T follicular helper cell (primary cell): ENCODE measurements at regions not wholly inside any gene's neighbourhood (a gene's known extent, or its start where the extent isn't known, plus 50 kb on each side); places are given as distances from the start of the nearest gene placed in this dataset.

Experiments used
- DNase-seq: peaks from one replicate; pipeline ENCODE4 v3.0.0-alpha.2; 2020; ENCODE audit warnings: low read depth

GRCh38 chr13:72246396-72246795 lies 379.4 kb upstream of the DACH1 start:
- DNase-seq: no peak

- no peak for DNase-seq
Observed at GRCh38 chr13:72244788-72245187, 377.8 kb upstream of the DACH1 start.

GRCh38 chr13:72230131-72230530 lies 363.1 kb upstream of the DACH1 start:
- no peak for DNase-seq

- no peak for DNase-seq
Observed at GRCh38 chr13:72229067-72229466, 362.1 kb upstream of the DACH1 start.

GRCh38 chr13:72221276-72221962 lies 354.4 kb upstream of the DACH1 start:
- no peak for DNase-seq

GRCh38 chr13:72218966-72219365 lies 352.0 kb upstream of the DACH1 start:
- DNase-seq: no peak

GRCh38 chr13:72217142-72217541 lies 350.1 kb upstream of the DACH1 start:
- DNase-seq: no peak

GRCh38 chr13:72208112-72208645 lies 341.2 kb upstream of the DACH1 start:
- DNase-seq: no peak

- DNase-seq: no peak
Observed at GRCh38 chr13:72205773-72206172, 338.8 kb upstream of the DACH1 start.

GRCh38 chr13:72204291-72204690 lies 337.3 kb upstream of the DACH1 start:
- no peak for DNase-seq

GRCh38 chr13:72201726-72202125 lies 334.7 kb upstream of the DACH1 start:
- no peak for DNase-seq

- no peak for DNase-seq
Observed at GRCh38 chr13:72199640-72200039, 332.6 kb upstream of the DACH1 start.

- no peak for DNase-seq
Observed at GRCh38 chr13:72198967-72199560, 332.1 kb upstream of the DACH1 start.

- DNase-seq: no peak
Observed at GRCh38 chr13:72198042-72198441, 331.0 kb upstream of the DACH1 start.

GRCh38 chr13:72195044-72195704 lies 328.2 kb upstream of the DACH1 start:
- DNase-seq: no peak

GRCh38 chr13:72194523-72194922 lies 327.5 kb upstream of the DACH1 start:
- DNase-seq: no peak

GRCh38 chr13:72186730-72187422 lies 319.9 kb upstream of the DACH1 start:
- DNase-seq: no peak

GRCh38 chr13:72185776-72186175 lies 318.8 kb upstream of the DACH1 start:
- DNase-seq: no peak

- DNase-seq: no peak
Observed at GRCh38 chr13:72181661-72182060, 314.7 kb upstream of the DACH1 start.

GRCh38 chr13:72180253-72180952 lies 313.4 kb upstream of the DACH1 start:
- DNase-seq: no peak

- DNase-seq: no peak
Observed at GRCh38 chr13:72174549-72174948, 307.5 kb upstream of the DACH1 start.

- no peak for DNase-seq
Observed at GRCh38 chr13:72170571-72170970, 303.6 kb upstream of the DACH1 start.
